Calu3 (cell line): ENCODE measurements at regions not wholly inside any gene's neighbourhood (a gene's known extent, or its start where the extent isn't known, plus 50 kb on each side); places are given as distances from the start of the nearest gene placed in this dataset.
"Not testable (repeated sequence)": the region's sequence is repeated elsewhere in the genome, so short reads cannot be mapped to it uniquely, and the experiment has no call there.

Source experiments
- BruUV-seq: library from RNA; stranded (reverse); fragments of 400-500 nt; replicated peaks from 2 replicates; lab custom pipeline; 2021; lab: Mats Ljungman, UMichigan
- CTCF ChIA-PET: fragments of 300-600 bp; sonication (Branson Sonifier 250); formaldehyde crosslinking; loops from one replicate; lab custom pipeline; 2022; ENCODE audit warnings: antibody characterized with exemption; lab: Charles Lee
- DNase-seq: peaks from one replicate; pipeline ENCODE4 v3.0.0; 2022
- H3K27ac Mint-ChIP-seq: one replicate; pipeline ENCODE4 v1.8.0; 2022; ENCODE audit warnings: mixed read lengths; ENCODE audit not compliant: unreplicated experiment
- H3K27me3 Mint-ChIP-seq: one replicate; pipeline ENCODE4 v1.8.0; 2022; ENCODE audit warnings: mixed read lengths; ENCODE audit not compliant: unreplicated experiment
- H3K36me3 Mint-ChIP-seq: one replicate; pipeline ENCODE4 v1.8.0; 2022; ENCODE audit warnings: mild to moderate bottlenecking, moderate library complexity, mixed read lengths; ENCODE audit not compliant: insufficient read depth, unreplicated experiment
- H3K4me1 Mint-ChIP-seq: one replicate; pipeline ENCODE4 v1.8.0; 2022; ENCODE audit warnings: mild to moderate bottlenecking, low read depth, mixed read lengths; ENCODE audit not compliant: unreplicated experiment
- H3K4me3 Mint-ChIP-seq: one replicate; pipeline ENCODE4 v1.8.0; 2022; ENCODE audit warnings: mild to moderate bottlenecking, low read depth, moderate library complexity, mixed read lengths; ENCODE audit not compliant: unreplicated experiment
- H3K9me3 Mint-ChIP-seq: one replicate; pipeline ENCODE4 v1.8.0; 2022; ENCODE audit warnings: low read depth, mixed read lengths; ENCODE audit not compliant: unreplicated experiment
- intact Hi-C: fragments of 100-400 bp; cut with micrococcal nuclease; formaldehyde crosslinking; loops from one replicate; pipeline ENCODE4 v1.10.0; 2022; ENCODE audit not compliant: unreplicated experiment
- TF ChIP-seq, protein P1 (sequence below): fragments of 200-600 bp; IDR thresholded peaks from one replicate; pipeline ENCODE4 v1.8.0; 2022; ENCODE audit warnings: antibody characterized with exemption; ENCODE audit not compliant: unreplicated experiment

DNA sequence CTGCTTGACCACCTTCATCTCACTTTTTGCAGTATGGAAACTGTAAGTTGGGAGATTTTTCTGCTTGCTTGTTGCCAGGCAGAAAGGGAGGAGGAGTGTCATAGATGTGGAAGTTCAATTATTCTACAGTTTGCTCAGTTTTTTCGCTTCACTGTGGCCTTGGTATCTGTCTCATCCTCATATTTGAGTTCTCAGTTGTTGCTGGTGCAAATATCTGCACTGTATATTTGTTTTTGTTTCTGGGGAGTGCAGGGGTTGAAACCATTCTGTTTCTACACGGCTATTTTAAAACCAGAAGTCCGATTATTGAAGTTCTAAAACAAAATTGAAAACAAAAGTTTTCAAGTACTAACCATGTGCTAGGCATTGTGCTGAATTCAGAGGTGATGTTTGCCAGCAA lies 153.4 kb downstream of the JRKL start:
- no peak for DNase-seq
- Mint-ChIP-seq H3K4me1 (no peaks in the 10 kb centered on the region), H3K9me3 (no peaks in the 10 kb centered on the region), H3K27me3 (peaks cover 25% of the 10 kb centered on the region), H3K27ac (no peak overlapping the region), H3K4me3 (no peak overlapping the region), H3K36me3 (no peaks in the 10 kb centered on the region)
- CTCF ChIA-PET = no interaction called here
- no TSS peak for BruUV-seq
- intact Hi-C loops = no loop called here
- TF ChIP-seq, protein P1, sequence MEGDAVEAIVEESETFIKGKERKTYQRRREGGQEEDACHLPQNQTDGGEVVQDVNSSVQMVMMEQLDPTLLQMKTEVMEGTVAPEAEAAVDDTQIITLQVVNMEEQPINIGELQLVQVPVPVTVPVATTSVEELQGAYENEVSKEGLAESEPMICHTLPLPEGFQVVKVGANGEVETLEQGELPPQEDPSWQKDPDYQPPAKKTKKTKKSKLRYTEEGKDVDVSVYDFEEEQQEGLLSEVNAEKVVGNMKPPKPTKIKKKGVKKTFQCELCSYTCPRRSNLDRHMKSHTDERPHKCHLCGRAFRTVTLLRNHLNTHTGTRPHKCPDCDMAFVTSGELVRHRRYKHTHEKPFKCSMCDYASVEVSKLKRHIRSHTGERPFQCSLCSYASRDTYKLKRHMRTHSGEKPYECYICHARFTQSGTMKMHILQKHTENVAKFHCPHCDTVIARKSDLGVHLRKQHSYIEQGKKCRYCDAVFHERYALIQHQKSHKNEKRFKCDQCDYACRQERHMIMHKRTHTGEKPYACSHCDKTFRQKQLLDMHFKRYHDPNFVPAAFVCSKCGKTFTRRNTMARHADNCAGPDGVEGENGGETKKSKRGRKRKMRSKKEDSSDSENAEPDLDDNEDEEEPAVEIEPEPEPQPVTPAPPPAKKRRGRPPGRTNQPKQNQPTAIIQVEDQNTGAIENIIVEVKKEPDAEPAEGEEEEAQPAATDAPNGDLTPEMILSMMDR = no peak

DNA sequence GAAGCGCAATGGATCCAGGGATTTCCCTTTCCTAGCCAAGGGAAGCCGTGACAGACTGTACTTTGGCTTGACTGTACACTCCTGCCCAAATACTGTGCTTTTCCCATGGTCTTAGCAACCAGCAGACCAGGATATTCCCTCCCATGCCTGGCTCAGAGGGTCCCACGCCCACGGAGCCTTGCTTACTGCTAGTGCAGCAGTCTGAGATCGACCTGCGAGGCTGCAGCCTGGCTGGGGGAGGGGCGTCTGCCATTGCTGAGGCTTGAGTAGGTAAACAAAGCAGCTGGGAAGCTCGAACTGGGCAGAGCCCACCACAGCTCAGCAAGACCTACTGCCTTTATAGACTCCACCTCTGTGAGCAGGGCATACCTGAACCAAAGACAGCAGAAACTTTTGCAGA lies 155.4 kb downstream of the JRKL start:
- CTCF ChIA-PET, H3K4me3 Mint-ChIP-seq, H3K9me3 Mint-ChIP-seq, H3K27ac Mint-ChIP-seq, H3K4me1 Mint-ChIP-seq, BruUV-seq, H3K36me3 Mint-ChIP-seq, DNase-seq, intact Hi-C loops: not testable (repeated sequence)
- peaks cover 33% of the 10 kb centered on the region for H3K27me3 Mint-ChIP-seq

DNA sequence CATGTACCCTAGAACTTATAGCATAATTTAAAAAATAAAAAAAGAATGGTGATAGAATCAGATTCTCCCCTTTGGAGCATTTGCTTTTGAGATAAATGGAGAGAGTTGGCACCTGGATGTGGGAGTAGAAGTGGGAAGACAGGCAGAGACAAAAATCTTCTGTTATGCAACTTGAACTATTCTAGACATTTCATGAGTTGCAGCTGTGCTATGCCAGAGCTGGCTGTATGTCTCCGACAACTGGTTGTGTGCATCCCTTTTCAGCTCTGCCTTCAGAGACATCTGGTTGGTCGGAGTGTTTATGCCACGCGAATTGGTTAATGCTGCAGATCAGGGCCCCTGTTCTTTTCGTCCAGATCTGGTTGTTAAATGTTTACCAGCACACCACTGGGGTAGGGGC lies 161.3 kb downstream of the JRKL start:
- no peak overlapping the region for H3K27ac Mint-ChIP-seq
- BruUV-seq = no TSS peak
- no peak overlapping the region for H3K4me3 Mint-ChIP-seq
- DNase-seq = no peak
- CTCF ChIA-PET = no interaction called here
- TF ChIP-seq, protein P1 = no peak
- H3K9me3 Mint-ChIP-seq = no peaks in the 10 kb centered on the region
- H3K36me3 Mint-ChIP-seq = no peaks in the 10 kb centered on the region
- peaks cover 63% of the 10 kb centered on the region for H3K27me3 Mint-ChIP-seq
- intact Hi-C loops = no loop called here
- no peaks in the 10 kb centered on the region for H3K4me1 Mint-ChIP-seq

GRCh38 chr11:96554236-96554820 lies 164.5 kb downstream of the JRKL start:
- no peak overlapping the region for H3K27ac Mint-ChIP-seq
- TF ChIP-seq, protein P1 = no peak
- CTCF ChIA-PET = no interaction called here
- DNase-seq = no peak
- H3K36me3 Mint-ChIP-seq = no peaks in the 10 kb centered on the region
- H3K4me1 Mint-ChIP-seq = no peaks in the 10 kb centered on the region
- peaks cover 35% of the 10 kb centered on the region for H3K27me3 Mint-ChIP-seq
- H3K9me3 Mint-ChIP-seq = no peaks in the 10 kb centered on the region
- intact Hi-C loops = no loop called here
- no peak overlapping the region for H3K4me3 Mint-ChIP-seq
- no TSS peak for BruUV-seq

GRCh38 chr11:96555826-96556225 lies 166.0 kb downstream of the JRKL start:
- not testable (repeated sequence) for H3K9me3 Mint-ChIP-seq

GRCh38 chr11:96560727-96561126 lies 170.9 kb downstream of the JRKL start:
- H3K4me1 Mint-ChIP-seq, DNase-seq, H3K4me3 Mint-ChIP-seq, H3K9me3 Mint-ChIP-seq, CTCF ChIA-PET, intact Hi-C loops, H3K36me3 Mint-ChIP-seq, H3K27me3 Mint-ChIP-seq, BruUV-seq, H3K27ac Mint-ChIP-seq: not testable (repeated sequence)

More at GRCh38 chr11:96555826-96556225, 166.0 kb downstream of the JRKL start:
- BruUV-seq, intact Hi-C loops, DNase-seq, CTCF ChIA-PET, H3K27ac Mint-ChIP-seq, H3K4me3 Mint-ChIP-seq, H3K36me3 Mint-ChIP-seq, H3K4me1 Mint-ChIP-seq: not testable (repeated sequence)
- peaks cover 35% of the 10 kb centered on the region for H3K27me3 Mint-ChIP-seq
